ENCODE measurements at regions not wholly inside any gene's neighbourhood (a gene's known extent, or its start where the extent isn't known, plus 50 kb on each side); places are given as distances from the start of the nearest gene placed in this dataset.
"Not testable (repeated sequence)": the region's sequence is repeated elsewhere in the genome, so short reads cannot be mapped to it uniquely, and the experiment has no call there.

DNA sequence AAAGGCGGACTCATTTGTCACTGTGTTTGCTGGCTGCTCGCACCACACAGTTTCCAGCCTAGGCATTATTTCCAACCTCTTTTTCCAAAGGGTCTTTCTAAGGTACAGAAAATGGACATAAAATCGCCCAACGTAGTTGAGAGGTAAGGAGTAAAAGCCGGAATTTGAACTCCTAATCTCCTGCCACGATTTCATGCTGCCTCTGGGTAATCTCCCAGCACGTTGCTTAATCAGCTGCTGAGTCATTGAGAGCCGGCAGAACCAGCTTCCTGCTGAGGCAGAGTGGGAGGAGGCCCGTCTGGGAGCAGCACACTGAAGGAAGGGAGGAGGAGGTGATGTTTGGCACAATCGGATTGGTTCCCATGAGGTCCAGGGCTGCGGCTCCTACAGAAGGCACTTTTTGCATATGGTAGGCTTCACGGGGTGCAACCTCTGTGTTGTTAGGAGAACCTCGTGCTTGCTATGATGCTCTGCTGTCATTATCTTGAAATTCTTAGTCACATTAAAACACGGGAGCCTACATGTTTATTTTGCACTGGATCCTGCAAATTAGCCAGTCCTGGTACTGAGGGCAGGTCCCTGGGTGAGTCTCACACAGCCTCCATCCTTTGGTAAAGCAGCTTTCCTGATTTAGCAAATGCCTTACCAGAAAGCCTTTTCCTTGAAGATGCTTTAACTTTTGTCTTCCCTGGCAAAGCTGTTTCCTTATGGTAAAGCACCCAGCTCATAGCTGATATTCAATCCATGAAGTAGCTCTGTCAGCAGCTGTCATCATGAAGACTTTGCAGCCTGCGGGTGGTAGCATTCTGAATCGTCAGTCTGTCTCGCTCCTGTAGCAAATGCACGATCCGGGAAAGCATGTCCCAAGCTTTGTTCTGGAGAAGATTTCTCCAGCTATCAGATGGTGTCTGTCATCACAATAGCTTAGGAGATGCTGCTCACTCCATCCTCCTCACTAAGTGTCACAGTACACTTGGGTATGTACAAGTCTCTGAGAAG, 191.6 kb upstream of the MSX2 start:
- Mint-ChIP-seq H3K27me3 (ENCODE audit: unreplicated experiment) (no peaks in the 10 kb centered on the region), H3K4me3 (ENCODE audit: unreplicated experiment) (no peak overlapping the region), H3K9me3 (ENCODE audit: unreplicated experiment) (no peaks in the 10 kb centered on the region)

DNA sequence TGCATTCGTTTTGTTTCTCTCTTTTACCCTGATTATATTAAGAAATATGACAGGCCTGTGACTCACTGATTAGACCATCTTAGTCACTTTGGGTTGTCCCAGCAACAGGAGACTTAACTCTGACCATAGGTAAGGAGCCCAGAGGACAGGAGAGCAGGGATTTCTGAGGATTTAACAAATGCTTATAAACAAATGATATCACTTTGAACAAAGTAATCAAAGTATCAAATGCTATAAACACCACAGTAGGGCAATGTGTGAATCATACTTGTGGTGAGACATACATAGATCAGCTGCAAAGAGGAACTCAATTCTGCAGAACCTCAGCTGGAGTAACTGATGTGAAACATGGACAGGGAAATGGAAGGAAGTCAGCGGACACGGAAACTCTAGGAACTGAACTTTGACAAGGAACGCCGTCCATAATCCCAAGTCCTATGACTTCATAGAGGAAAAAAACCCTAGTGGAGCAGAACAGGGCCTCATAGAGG, 190.6 kb upstream of the MSX2 start:
- Mint-ChIP-seq H3K27ac (ENCODE audit: unreplicated experiment) (no peak overlapping the region), H3K4me3 (ENCODE audit: unreplicated experiment) (no peak overlapping the region), H3K27me3 (ENCODE audit: unreplicated experiment) (no peaks in the 10 kb centered on the region), H3K4me1 (ENCODE audit: unreplicated experiment) (peaks cover 22% of the 10 kb centered on the region), H3K9me3 (ENCODE audit: unreplicated experiment) (no peaks in the 10 kb centered on the region), H3K36me3 (ENCODE audit: low read depth, unreplicated experiment) (no peaks in the 10 kb centered on the region)
- TF ChIP-seq, protein P1, sequence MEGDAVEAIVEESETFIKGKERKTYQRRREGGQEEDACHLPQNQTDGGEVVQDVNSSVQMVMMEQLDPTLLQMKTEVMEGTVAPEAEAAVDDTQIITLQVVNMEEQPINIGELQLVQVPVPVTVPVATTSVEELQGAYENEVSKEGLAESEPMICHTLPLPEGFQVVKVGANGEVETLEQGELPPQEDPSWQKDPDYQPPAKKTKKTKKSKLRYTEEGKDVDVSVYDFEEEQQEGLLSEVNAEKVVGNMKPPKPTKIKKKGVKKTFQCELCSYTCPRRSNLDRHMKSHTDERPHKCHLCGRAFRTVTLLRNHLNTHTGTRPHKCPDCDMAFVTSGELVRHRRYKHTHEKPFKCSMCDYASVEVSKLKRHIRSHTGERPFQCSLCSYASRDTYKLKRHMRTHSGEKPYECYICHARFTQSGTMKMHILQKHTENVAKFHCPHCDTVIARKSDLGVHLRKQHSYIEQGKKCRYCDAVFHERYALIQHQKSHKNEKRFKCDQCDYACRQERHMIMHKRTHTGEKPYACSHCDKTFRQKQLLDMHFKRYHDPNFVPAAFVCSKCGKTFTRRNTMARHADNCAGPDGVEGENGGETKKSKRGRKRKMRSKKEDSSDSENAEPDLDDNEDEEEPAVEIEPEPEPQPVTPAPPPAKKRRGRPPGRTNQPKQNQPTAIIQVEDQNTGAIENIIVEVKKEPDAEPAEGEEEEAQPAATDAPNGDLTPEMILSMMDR (IDR thresholded peaks at IDR 0.05; ENCODE audit: unreplicated experiment): no peak
- no peak for DNase-seq (ENCODE audit: low spot score)

More for the DNA sequence above, 191.6 kb upstream of the MSX2 start:
- H3K36me3 Mint-ChIP-seq (ENCODE audit: low read depth, unreplicated experiment): no peaks in the 10 kb centered on the region
- H3K4me1 Mint-ChIP-seq (ENCODE audit: unreplicated experiment): peaks cover 28% of the 10 kb centered on the region
- H3K27ac Mint-ChIP-seq (ENCODE audit: unreplicated experiment): no peak overlapping the region
- TF ChIP-seq, protein P1 (IDR thresholded peaks at IDR 0.05; ENCODE audit: unreplicated experiment): no peak
- DNase-seq (ENCODE audit: low spot score): peak; percentile 55

DNA sequence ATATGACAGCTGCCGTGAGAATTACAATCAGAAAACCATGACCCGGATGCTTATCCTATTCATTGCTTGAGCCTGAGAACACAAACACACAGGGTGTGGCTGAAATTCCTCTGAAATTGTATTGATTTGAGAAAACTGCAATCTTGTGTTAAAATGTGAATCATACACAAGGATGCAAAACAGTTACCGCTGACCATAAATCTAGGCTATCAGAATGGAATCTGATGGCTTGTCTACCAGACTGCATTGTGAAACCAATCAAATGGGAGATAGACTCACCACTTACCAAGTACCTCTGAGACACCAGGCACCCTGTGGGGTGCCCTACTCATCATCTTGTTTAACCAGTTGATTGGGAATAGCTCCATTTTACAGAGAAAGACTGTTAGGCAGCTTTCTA, 188.7 kb upstream of the MSX2 start:
- H3K27me3 Mint-ChIP-seq (ENCODE audit: unreplicated experiment): no peaks in the 10 kb centered on the region
- H3K9me3 Mint-ChIP-seq (ENCODE audit: unreplicated experiment): no peaks in the 10 kb centered on the region
- H3K4me1 Mint-ChIP-seq (ENCODE audit: unreplicated experiment): peaks cover 17% of the 10 kb centered on the region
- H3K27ac Mint-ChIP-seq (ENCODE audit: unreplicated experiment): no peak overlapping the region
- TF ChIP-seq, protein P1 (IDR thresholded peaks at IDR 0.05; ENCODE audit: unreplicated experiment): no peak
- no peaks in the 10 kb centered on the region for H3K36me3 Mint-ChIP-seq (ENCODE audit: low read depth, unreplicated experiment)
- DNase-seq (ENCODE audit: low spot score): no peak
- no peak overlapping the region for H3K4me3 Mint-ChIP-seq (ENCODE audit: unreplicated experiment)

DNA sequence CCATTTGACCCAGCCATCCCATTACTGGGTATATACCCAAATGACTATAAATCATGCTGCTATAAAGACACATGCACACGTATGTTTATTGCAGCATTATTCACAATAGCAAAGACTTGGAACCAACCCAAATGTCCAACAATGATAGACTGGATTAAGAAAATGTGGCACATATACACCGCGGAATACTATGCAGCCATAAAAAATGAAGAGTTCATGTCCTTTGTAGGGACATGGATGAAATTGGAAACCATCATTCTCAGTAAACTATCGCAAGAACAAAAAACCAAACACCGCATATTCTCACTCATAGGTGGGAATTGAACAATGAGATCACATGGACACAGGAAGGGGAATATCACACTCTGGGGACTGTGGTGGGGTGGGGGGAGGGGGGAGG, 184.6 kb upstream of the MSX2 start:
- not testable (repeated sequence) for H3K4me3 Mint-ChIP-seq (ENCODE audit: unreplicated experiment); H3K9me3 Mint-ChIP-seq (ENCODE audit: unreplicated experiment); DNase-seq (ENCODE audit: low spot score); H3K27me3 Mint-ChIP-seq (ENCODE audit: unreplicated experiment); H3K36me3 Mint-ChIP-seq (ENCODE audit: low read depth, unreplicated experiment); H3K4me1 Mint-ChIP-seq (ENCODE audit: unreplicated experiment); H3K27ac Mint-ChIP-seq (ENCODE audit: unreplicated experiment)

DNA sequence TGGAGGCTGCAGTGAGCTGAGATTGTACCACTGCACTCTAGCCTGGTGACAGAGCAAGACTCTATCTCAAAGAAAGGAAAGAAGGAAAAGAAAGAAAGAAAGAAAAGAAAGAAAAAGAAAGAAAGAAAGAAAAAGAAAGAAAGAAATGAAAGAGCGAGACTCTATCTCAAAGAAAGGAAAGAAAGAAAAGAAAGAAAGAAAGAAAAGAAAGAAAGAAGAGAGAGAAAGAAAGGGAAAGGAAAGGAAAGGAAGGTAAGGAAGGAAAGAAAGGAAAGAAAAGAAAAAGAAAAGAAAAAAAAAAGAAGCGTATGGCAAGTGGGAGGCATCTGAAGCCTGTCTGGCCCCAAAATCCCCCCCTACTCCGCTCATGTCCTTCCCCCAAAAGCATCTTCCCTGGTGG, 182.3 kb upstream of the MSX2 start:
- Mint-ChIP-seq H3K27me3 (ENCODE audit: unreplicated experiment) (no peaks in the 10 kb centered on the region), H3K27ac (ENCODE audit: unreplicated experiment) (no peak overlapping the region), H3K36me3 (ENCODE audit: low read depth, unreplicated experiment) (no peaks in the 10 kb centered on the region), H3K9me3 (ENCODE audit: unreplicated experiment) (no peaks in the 10 kb centered on the region), H3K4me1 (ENCODE audit: unreplicated experiment) (no peaks in the 10 kb centered on the region), H3K4me3 (ENCODE audit: unreplicated experiment) (no peak overlapping the region)
- DNase-seq (ENCODE audit: low spot score): no peak
- TF ChIP-seq, protein P1 (IDR thresholded peaks at IDR 0.05; ENCODE audit: unreplicated experiment): no peak
